ENCODE measurements at regions not wholly inside any gene's neighbourhood (a gene's known extent, or its start where the extent isn't known, plus 50 kb on each side); places are given as distances from the start of the nearest gene placed in this dataset.
"Not testable (repeated sequence)": the region's sequence is repeated elsewhere in the genome, so short reads cannot be mapped to it uniquely, and the experiment has no call there.

- no peaks in the 10 kb centered on the region for H3K9me3 Mint-ChIP-seq
- H3K36me3 Mint-ChIP-seq (ENCODE audit: insufficient read depth in 2 of 2): peaks cover 4 to 10% of the 10 kb centered on the region in 2 donors
- no peak for DNase-seq
- H3K27ac Mint-ChIP-seq: no peak overlapping the region
- peaks cover 23% of the 10 kb centered on the region for H3K4me1 Mint-ChIP-seq (ENCODE audit: low read depth)
- no peak for ATAC-seq (replicated peaks in 1 of 2)
- H3K4me3 Mint-ChIP-seq: no peak overlapping the region
- no peaks in the 10 kb centered on the region for H3K27me3 Mint-ChIP-seq (ENCODE audit: low read depth)
Measured at GRCh38 chr6:144466716-144467115, 181.6 kb downstream of the UTRN start.

- no peak overlapping the region for H3K27ac Mint-ChIP-seq
- DNase-seq: no peak
Measured at GRCh38 chr6:144467172-144467762, 182.1 kb downstream of the UTRN start.

GRCh38 chr6:144467921-144468320 is 182.8 kb downstream of the UTRN start:
- H3K27ac Mint-ChIP-seq: peak overlapping the region; percentile 76
- no peaks in the 10 kb centered on the region for H3K9me3 Mint-ChIP-seq
- H3K4me1 Mint-ChIP-seq (ENCODE audit: low read depth): peaks cover 23% of the 10 kb centered on the region
- no peaks in the 10 kb centered on the region for H3K27me3 Mint-ChIP-seq (ENCODE audit: low read depth)
- peak overlapping the region in 1 of 2 donors; percentile 58 for H3K4me3 Mint-ChIP-seq
- no peak for DNase-seq
- peaks cover 4 to 6% of the 10 kb centered on the region in 2 donors for H3K36me3 Mint-ChIP-seq (ENCODE audit: insufficient read depth in 2 of 2)
- ATAC-seq (replicated peaks in 1 of 2): no peak

More at GRCh38 chr6:144467172-144467762, 182.1 kb downstream of the UTRN start:
- Mint-ChIP-seq H3K4me3 (no peak overlapping the region), H3K27me3 (ENCODE audit: low read depth) (no peaks in the 10 kb centered on the region), H3K9me3 (no peaks in the 10 kb centered on the region), H3K4me1 (ENCODE audit: low read depth) (peaks cover 23% of the 10 kb centered on the region), H3K36me3 (ENCODE audit: insufficient read depth in 2 of 2) (peaks cover 4 to 6% of the 10 kb centered on the region in 2 donors)
- ATAC-seq (replicated peaks in 1 of 2): no peak

- Mint-ChIP-seq H3K27me3 (ENCODE audit: low read depth) (no peaks in the 10 kb centered on the region), H3K4me3 (peak overlapping the region; percentile 72 to 76), H3K4me1 (ENCODE audit: low read depth) (peaks cover 23% of the 10 kb centered on the region), H3K9me3 (no peaks in the 10 kb centered on the region), H3K36me3 (ENCODE audit: insufficient read depth in 2 of 2) (peaks cover 2 to 6% of the 10 kb centered on the region in 2 donors), H3K27ac (peak overlapping the region; percentile 43)
- ATAC-seq (replicated peaks in 1 of 2) (no peak), DNase-seq (no peak)
Measured at GRCh38 chr6:144468709-144469108, 183.6 kb downstream of the UTRN start.

GRCh38 chr6:144469144-144469575 is 184.0 kb downstream of the UTRN start:
- no peaks in the 10 kb centered on the region for H3K9me3 Mint-ChIP-seq

GRCh38 chr6:144470201-144470600 is 185.1 kb downstream of the UTRN start:
- peaks cover 0 to 11% of the 10 kb centered on the region in 2 donors for H3K36me3 Mint-ChIP-seq (ENCODE audit: insufficient read depth in 2 of 2)
- not testable (repeated sequence) for H3K27ac Mint-ChIP-seq; H3K9me3 Mint-ChIP-seq; DNase-seq; ATAC-seq (replicated peaks in 1 of 2); H3K27me3 Mint-ChIP-seq (ENCODE audit: low read depth); H3K4me3 Mint-ChIP-seq
- peaks cover 23% of the 10 kb centered on the region for H3K4me1 Mint-ChIP-seq (ENCODE audit: low read depth)

More at GRCh38 chr6:144469144-144469575, 184.0 kb downstream of the UTRN start:
- H3K4me1 Mint-ChIP-seq (ENCODE audit: low read depth): peaks cover 23% of the 10 kb centered on the region
- peak overlapping the region; percentile 43 for H3K27ac Mint-ChIP-seq
- DNase-seq (peak; percentile 12 to 28), ATAC-seq (replicated peaks in 1 of 2) (peak; percentile 90 to 95)
- H3K36me3 Mint-ChIP-seq (ENCODE audit: insufficient read depth in 2 of 2): peaks cover under 1 to 6% of the 10 kb centered on the region in 2 donors
- no peaks in the 10 kb centered on the region for H3K27me3 Mint-ChIP-seq (ENCODE audit: low read depth)
- peak overlapping the region; percentile 72 to 76 for H3K4me3 Mint-ChIP-seq

GRCh38 chr6:144471986-144472385 is 186.9 kb downstream of the UTRN start:
- no peaks in the 10 kb centered on the region for H3K9me3 Mint-ChIP-seq
- H3K4me1 Mint-ChIP-seq (ENCODE audit: low read depth): peaks cover 23% of the 10 kb centered on the region
- DNase-seq (no peak), ATAC-seq (replicated peaks in 1 of 2) (no peak)
- peaks cover 0 to 12% of the 10 kb centered on the region in 2 donors for H3K36me3 Mint-ChIP-seq (ENCODE audit: insufficient read depth in 2 of 2)
- H3K27ac Mint-ChIP-seq: peak overlapping the region; percentile 52
- no peaks in the 10 kb centered on the region for H3K27me3 Mint-ChIP-seq (ENCODE audit: low read depth)
- H3K4me3 Mint-ChIP-seq: no peak overlapping the region

GRCh38 chr6:144474290-144474689 is 189.2 kb downstream of the UTRN start:
- DNase-seq (no peak), ATAC-seq (replicated peaks in 1 of 2) (no peak)
- Mint-ChIP-seq H3K4me3 (no peak overlapping the region), H3K4me1 (ENCODE audit: low read depth) (peaks cover 5% of the 10 kb centered on the region), H3K9me3 (no peaks in the 10 kb centered on the region), H3K36me3 (ENCODE audit: insufficient read depth in 2 of 2) (peaks cover 0 to 17% of the 10 kb centered on the region in 2 donors), H3K27me3 (ENCODE audit: low read depth) (no peaks in the 10 kb centered on the region), H3K27ac (no peak overlapping the region)

- H3K36me3 Mint-ChIP-seq (ENCODE audit: insufficient read depth in 2 of 2): peaks cover 0 to 15% of the 10 kb centered on the region in 2 donors
Measured at GRCh38 chr6:144474904-144475303, 189.8 kb downstream of the UTRN start.

GRCh38 chr6:144475411-144475810 is 190.3 kb downstream of the UTRN start:
- H3K4me1 Mint-ChIP-seq (ENCODE audit: low read depth): no peaks in the 10 kb centered on the region
- DNase-seq (no peak), ATAC-seq (replicated peaks in 1 of 2) (no peak)
- H3K9me3 Mint-ChIP-seq: no peaks in the 10 kb centered on the region
- H3K27me3 Mint-ChIP-seq (ENCODE audit: low read depth): no peaks in the 10 kb centered on the region
- H3K36me3 Mint-ChIP-seq (ENCODE audit: insufficient read depth in 2 of 2): peaks cover 0 to 15% of the 10 kb centered on the region in 2 donors
- H3K4me3 Mint-ChIP-seq: no peak overlapping the region
- H3K27ac Mint-ChIP-seq: no peak overlapping the region

More at GRCh38 chr6:144474904-144475303, 189.8 kb downstream of the UTRN start:
- no peak overlapping the region for H3K27ac Mint-ChIP-seq
- H3K4me3 Mint-ChIP-seq: no peak overlapping the region
- H3K9me3 Mint-ChIP-seq: no peaks in the 10 kb centered on the region
- DNase-seq (no peak), ATAC-seq (replicated peaks in 1 of 2) (no peak)
- no peaks in the 10 kb centered on the region for H3K27me3 Mint-ChIP-seq (ENCODE audit: low read depth)
- H3K4me1 Mint-ChIP-seq (ENCODE audit: low read depth): no peaks in the 10 kb centered on the region

- H3K36me3 Mint-ChIP-seq (ENCODE audit: insufficient read depth in 2 of 2): peaks cover 0 to 15% of the 10 kb centered on the region in 2 donors
- ATAC-seq (replicated peaks in 1 of 2): no peak
- H3K4me3 Mint-ChIP-seq: no peak overlapping the region
- no peaks in the 10 kb centered on the region for H3K9me3 Mint-ChIP-seq
- H3K4me1 Mint-ChIP-seq (ENCODE audit: low read depth): no peaks in the 10 kb centered on the region
- H3K27ac Mint-ChIP-seq: peak overlapping the region; percentile 16
- no peak for DNase-seq
- no peaks in the 10 kb centered on the region for H3K27me3 Mint-ChIP-seq (ENCODE audit: low read depth)
Measured at GRCh38 chr6:144476286-144476685, 191.2 kb downstream of the UTRN start.

GRCh38 chr6:144477396-144477795 is 192.3 kb downstream of the UTRN start:
- no peaks in the 10 kb centered on the region for H3K4me1 Mint-ChIP-seq (ENCODE audit: low read depth)
- DNase-seq: no peak
- H3K4me3 Mint-ChIP-seq: no peak overlapping the region
- no peaks in the 10 kb centered on the region for H3K27me3 Mint-ChIP-seq (ENCODE audit: low read depth)
- no peak for ATAC-seq (replicated peaks in 1 of 2)
- H3K9me3 Mint-ChIP-seq: no peaks in the 10 kb centered on the region
- peaks cover 0 to 15% of the 10 kb centered on the region in 2 donors for H3K36me3 Mint-ChIP-seq (ENCODE audit: insufficient read depth in 2 of 2)
- peak overlapping the region; percentile 64 for H3K27ac Mint-ChIP-seq

GRCh38 chr6:144477856-144478255 is 192.7 kb downstream of the UTRN start:
- no peaks in the 10 kb centered on the region for H3K4me1 Mint-ChIP-seq (ENCODE audit: low read depth)

GRCh38 chr6:144478483-144478882 is 193.3 kb downstream of the UTRN start:
- H3K9me3 Mint-ChIP-seq: no peaks in the 10 kb centered on the region
- no peak for DNase-seq
- no peak overlapping the region for H3K4me3 Mint-ChIP-seq
- no peaks in the 10 kb centered on the region for H3K4me1 Mint-ChIP-seq (ENCODE audit: low read depth)
- peak overlapping the region; percentile 64 for H3K27ac Mint-ChIP-seq
- H3K36me3 Mint-ChIP-seq (ENCODE audit: insufficient read depth in 2 of 2): peaks cover 1 to 15% of the 10 kb centered on the region in 2 donors
- no peak for ATAC-seq (replicated peaks in 1 of 2)
- H3K27me3 Mint-ChIP-seq (ENCODE audit: low read depth): no peaks in the 10 kb centered on the region

More at GRCh38 chr6:144477856-144478255, 192.7 kb downstream of the UTRN start:
- DNase-seq (no peak), ATAC-seq (replicated peaks in 1 of 2) (no peak)
- no peaks in the 10 kb centered on the region for H3K9me3 Mint-ChIP-seq
- peaks cover 0 to 15% of the 10 kb centered on the region in 2 donors for H3K36me3 Mint-ChIP-seq (ENCODE audit: insufficient read depth in 2 of 2)
- no peak overlapping the region for H3K4me3 Mint-ChIP-seq
- H3K27ac Mint-ChIP-seq: peak overlapping the region; percentile 64
- H3K27me3 Mint-ChIP-seq (ENCODE audit: low read depth): no peaks in the 10 kb centered on the region

Data from activated T-cell treated with anti-CD3 and anti-CD28 coated beads, Interleukin-2, amount 50 U/mL, for 72 hours (primary cell).